Skin of body (tissue), 1 donor: ENCODE measurements at regions not wholly inside any gene's neighbourhood (a gene's known extent, or its start where the extent isn't known, plus 50 kb on each side); places are given as distances from the start of the nearest gene placed in this dataset.
"Not testable (repeated sequence)": the region's sequence is repeated elsewhere in the genome, so short reads cannot be mapped to it uniquely, and the experiment has no call there.

ENCODE experiments used
- DNase-seq: peaks from one replicate; lab custom pipeline; 2025; lab: John Stamatoyannopoulos, UW

- not testable (repeated sequence) for DNase-seq
These were observed 705.1 kb upstream of the CDH9 start for GRCh38 chr5:27743383-27743979.

- no peak for DNase-seq
These were observed 704.4 kb upstream of the CDH9 start for GRCh38 chr5:27742805-27743204.

GRCh38 chr5:27734838-27735237, 696.5 kb upstream of the CDH9 start:
- DNase-seq, result no peak

- no peak for DNase-seq
These were observed 694.9 kb upstream of the CDH9 start for GRCh38 chr5:27733237-27733636.

- DNase-seq, result no peak
These were observed 688.9 kb upstream of the CDH9 start for GRCh38 chr5:27727254-27727653.

GRCh38 chr5:27722337-27722736, 684.0 kb upstream of the CDH9 start:
- no peak for DNase-seq

- DNase-seq, result no peak
These were observed 670.1 kb upstream of the CDH9 start for GRCh38 chr5:27708534-27708933.

- DNase-seq, result no peak
These were observed 668.4 kb upstream of the CDH9 start for GRCh38 chr5:27706832-27707231.

GRCh38 chr5:27705661-27706060, 667.3 kb upstream of the CDH9 start:
- DNase-seq, result no peak

- DNase-seq, result no peak
These were observed 663.8 kb upstream of the CDH9 start for GRCh38 chr5:27701931-27702903.

- DNase-seq, result no peak
These were observed 662.1 kb upstream of the CDH9 start for GRCh38 chr5:27700526-27700925.

GRCh38 chr5:27682600-27682999, 644.2 kb upstream of the CDH9 start:
- DNase-seq, result no peak

GRCh38 chr5:27652505-27652904, 614.1 kb upstream of the CDH9 start:
- no peak for DNase-seq

GRCh38 chr5:27639005-27639612, 600.7 kb upstream of the CDH9 start:
- DNase-seq, result no peak

- no peak for DNase-seq
These were observed 581.6 kb upstream of the CDH9 start for GRCh38 chr5:27619982-27620381.

GRCh38 chr5:27612161-27612560, 573.8 kb upstream of the CDH9 start:
- DNase-seq, result no peak

GRCh38 chr5:27608992-27609391, 570.6 kb upstream of the CDH9 start:
- DNase-seq, result no peak

GRCh38 chr5:27598576-27598975, 560.2 kb upstream of the CDH9 start:
- DNase-seq, result no peak

- no peak for DNase-seq
These were observed 555.8 kb upstream of the CDH9 start for GRCh38 chr5:27594141-27594540.

- no peak for DNase-seq
These were observed 553.8 kb upstream of the CDH9 start for GRCh38 chr5:27592231-27592630.

GRCh38 chr5:27590503-27590902, 552.1 kb upstream of the CDH9 start:
- no peak for DNase-seq

- no peak for DNase-seq
These were observed 539.9 kb upstream of the CDH9 start for GRCh38 chr5:27578279-27578678.
